DND-41 (cell line): ENCODE measurements at regions not wholly inside any gene's neighbourhood (a gene's known extent, or its start where the extent isn't known, plus 50 kb on each side); places are given as distances from the start of the nearest gene placed in this dataset.

Source experiments
- EZH2 ChIP-seq: IDR thresholded peaks from 3 replicates; pipeline ENCODE4 v1.6.1; 2012; ENCODE audit warnings: borderline replicate concordance, low read depth, mild to moderate bottlenecking, moderate library complexity, low read length, inconsistent platforms; ENCODE audit not compliant: severe bottlenecking
- TF ChIP-seq, protein P1 (sequence below): IDR thresholded peaks from 2 replicates; pipeline ENCODE4 v1.5.1; 2012; ENCODE audit warnings: borderline replicate concordance, low read length, moderate library complexity, mild to moderate bottlenecking; ENCODE audit not compliant: poor library complexity, severe bottlenecking; ENCODE audit errors: extremely low read depth

- TF ChIP-seq, protein P1, sequence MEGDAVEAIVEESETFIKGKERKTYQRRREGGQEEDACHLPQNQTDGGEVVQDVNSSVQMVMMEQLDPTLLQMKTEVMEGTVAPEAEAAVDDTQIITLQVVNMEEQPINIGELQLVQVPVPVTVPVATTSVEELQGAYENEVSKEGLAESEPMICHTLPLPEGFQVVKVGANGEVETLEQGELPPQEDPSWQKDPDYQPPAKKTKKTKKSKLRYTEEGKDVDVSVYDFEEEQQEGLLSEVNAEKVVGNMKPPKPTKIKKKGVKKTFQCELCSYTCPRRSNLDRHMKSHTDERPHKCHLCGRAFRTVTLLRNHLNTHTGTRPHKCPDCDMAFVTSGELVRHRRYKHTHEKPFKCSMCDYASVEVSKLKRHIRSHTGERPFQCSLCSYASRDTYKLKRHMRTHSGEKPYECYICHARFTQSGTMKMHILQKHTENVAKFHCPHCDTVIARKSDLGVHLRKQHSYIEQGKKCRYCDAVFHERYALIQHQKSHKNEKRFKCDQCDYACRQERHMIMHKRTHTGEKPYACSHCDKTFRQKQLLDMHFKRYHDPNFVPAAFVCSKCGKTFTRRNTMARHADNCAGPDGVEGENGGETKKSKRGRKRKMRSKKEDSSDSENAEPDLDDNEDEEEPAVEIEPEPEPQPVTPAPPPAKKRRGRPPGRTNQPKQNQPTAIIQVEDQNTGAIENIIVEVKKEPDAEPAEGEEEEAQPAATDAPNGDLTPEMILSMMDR: no peak
- TF ChIP-seq EZH2: no peak
Measured at GRCh38 chr2:40914666-40915065, 462.8 kb upstream of the SLC8A1 start.
